GM19023 (cell line): ENCODE measurements at regions not wholly inside any gene's neighbourhood (a gene's known extent, or its start where the extent isn't known, plus 50 kb on each side); places are given as distances from the start of the nearest gene placed in this dataset.
"Not testable (repeated sequence)": the region's sequence is repeated elsewhere in the genome, so short reads cannot be mapped to it uniquely, and the experiment has no call there.

Experiments
- ATAC-seq: cut with Tn5 transposase; IDR thresholded peaks from one replicate; pipeline ENCODE4 v1.9.1; 2021; ENCODE audit warnings: mild to moderate bottlenecking, moderate library complexity; ENCODE audit not compliant: unreplicated experiment

- ATAC-seq = no peak
Measured at GRCh38 chr5:87661784-87662566, 249.2 kb upstream of the CCNH start.

GRCh38 chr5:87653242-87653641, 240.5 kb upstream of the CCNH start:
- ATAC-seq = no peak

- no peak for ATAC-seq
Measured at GRCh38 chr5:87650284-87650683, 237.6 kb upstream of the CCNH start.

- ATAC-seq = no peak
Measured at GRCh38 chr5:87649455-87649854, 236.7 kb upstream of the CCNH start.

- no peak for ATAC-seq
Measured at GRCh38 chr5:87645224-87645623, 232.5 kb upstream of the CCNH start.

- ATAC-seq = no peak
Measured at GRCh38 chr5:87640902-87641301, 228.2 kb upstream of the CCNH start.

GRCh38 chr5:87627363-87627762, 214.6 kb upstream of the CCNH start:
- ATAC-seq = no peak

- no peak for ATAC-seq
Measured at GRCh38 chr5:87608385-87608784, 195.7 kb upstream of the CCNH start.

GRCh38 chr5:87605663-87606062, 192.9 kb upstream of the CCNH start:
- ATAC-seq = no peak

GRCh38 chr5:87599778-87600177, 187.0 kb upstream of the CCNH start:
- ATAC-seq = no peak

GRCh38 chr5:87598460-87598859, 185.7 kb upstream of the CCNH start:
- ATAC-seq = no peak

- ATAC-seq = no peak
Measured at GRCh38 chr5:87594566-87594965, 181.8 kb upstream of the CCNH start.

GRCh38 chr5:87589587-87589986, 176.9 kb upstream of the CCNH start:
- no peak for ATAC-seq

GRCh38 chr5:87588316-87588715, 175.6 kb upstream of the CCNH start:
- no peak for ATAC-seq

- ATAC-seq = not testable (repeated sequence)
Measured at GRCh38 chr5:87583704-87584103, 171.0 kb upstream of the CCNH start.

- ATAC-seq = no peak
Measured at GRCh38 chr5:87582149-87582548, 169.4 kb upstream of the CCNH start.

GRCh38 chr5:87581661-87582060, 168.9 kb upstream of the CCNH start:
- ATAC-seq = no peak

GRCh38 chr5:87579678-87580077, 166.9 kb upstream of the CCNH start:
- ATAC-seq = no peak

GRCh38 chr5:87576867-87577266, 164.1 kb upstream of the CCNH start:
- ATAC-seq = no peak

- ATAC-seq = not testable (repeated sequence)
Measured at GRCh38 chr5:87576306-87576705, 163.6 kb upstream of the CCNH start.

GRCh38 chr5:87574106-87574505, 161.4 kb upstream of the CCNH start:
- ATAC-seq = no peak

GRCh38 chr5:87572611-87573010, 159.9 kb upstream of the CCNH start:
- ATAC-seq = no peak

- ATAC-seq = no peak
Measured at GRCh38 chr5:87572090-87572489, 159.4 kb upstream of the CCNH start.
